Adipocyte (in vitro differentiated cells): ENCODE measurements at regions not wholly inside any gene's neighbourhood (a gene's known extent, or its start where the extent isn't known, plus 50 kb on each side); places are given as distances from the start of the nearest gene placed in this dataset.

Experiments
- DNase-seq: peaks from one replicate; pipeline ENCODE4 v3.0.0-alpha.2; 2015; ENCODE audit warnings: low read depth
- H3K27me3 ChIP-seq: replicated peaks from 2 replicates; pipeline ENCODE4 v1.7.0; 2013; ENCODE audit warnings: mild to moderate bottlenecking, low read length, moderate library complexity; ENCODE audit not compliant: control insufficient read depth, insufficient read depth
- H3K36me3 ChIP-seq: 2 replicates; pipeline ENCODE4 v1.7.0; 2013; ENCODE audit warnings: low read length, mild to moderate bottlenecking, moderate library complexity; ENCODE audit not compliant: control insufficient read depth, insufficient read depth, severe bottlenecking
- H3K4me1 ChIP-seq: 2 replicates; pipeline ENCODE4 v1.7.0; 2013; ENCODE audit warnings: mild to moderate bottlenecking, low read length, moderate library complexity; ENCODE audit not compliant: control insufficient read depth, insufficient read depth
- H3K4me3 ChIP-seq: 2 replicates; pipeline ENCODE4 v1.7.0; 2013; ENCODE audit warnings: mild to moderate bottlenecking, low read length, moderate library complexity
- H3K9ac ChIP-seq: 2 replicates; pipeline ENCODE4 v1.7.0; 2013; ENCODE audit warnings: mild to moderate bottlenecking, low read length, moderate library complexity
- H3K9me3 ChIP-seq: 2 replicates; pipeline ENCODE4 v1.7.0; 2013; ENCODE audit warnings: mild to moderate bottlenecking, low read length, moderate library complexity; ENCODE audit not compliant: control insufficient read depth

- no peaks in the 10 kb centered on the region for H3K36me3 ChIP-seq
- H3K4me3 ChIP-seq: no peak overlapping the region
- H3K4me1 ChIP-seq: no peaks in the 10 kb centered on the region
Measured at GRCh38 chr12:14187966-14188365, 177.5 kb upstream of the ATF7IP start.

GRCh38 chr12:14188744-14189143 is 176.7 kb upstream of the ATF7IP start:
- peaks cover 23% of the 10 kb centered on the region for H3K27me3 ChIP-seq
- no peaks in the 10 kb centered on the region for H3K36me3 ChIP-seq
- H3K9ac ChIP-seq: no peak overlapping the region
- no peak overlapping the region for H3K4me3 ChIP-seq
- H3K4me1 ChIP-seq: no peaks in the 10 kb centered on the region
- DNase-seq: no peak
- no peaks in the 10 kb centered on the region for H3K9me3 ChIP-seq

More at GRCh38 chr12:14187966-14188365, 177.5 kb upstream of the ATF7IP start:
- H3K9me3 ChIP-seq: no peaks in the 10 kb centered on the region
- no peak overlapping the region for H3K9ac ChIP-seq
- DNase-seq: no peak
- peaks cover 23% of the 10 kb centered on the region for H3K27me3 ChIP-seq

- Histone ChIP-seq H3K4me1 (no peaks in the 10 kb centered on the region), H3K4me3 (no peak overlapping the region), H3K9ac (no peak overlapping the region), H3K27me3 (peaks cover 24% of the 10 kb centered on the region), H3K9me3 (no peaks in the 10 kb centered on the region), H3K36me3 (no peaks in the 10 kb centered on the region)
- no peak for DNase-seq
Measured at GRCh38 chr12:14190694-14191093, 174.8 kb upstream of the ATF7IP start.

GRCh38 chr12:14191612-14192011 is 173.9 kb upstream of the ATF7IP start:
- Histone ChIP-seq H3K9ac (no peak overlapping the region), H3K4me1 (no peaks in the 10 kb centered on the region), H3K36me3 (no peaks in the 10 kb centered on the region), H3K9me3 (no peaks in the 10 kb centered on the region), H3K27me3 (peaks cover 26% of the 10 kb centered on the region), H3K4me3 (no peak overlapping the region)
- no peak for DNase-seq

GRCh38 chr12:14193639-14194038 is 171.8 kb upstream of the ATF7IP start:
- no peak for DNase-seq
- Histone ChIP-seq H3K4me1 (no peaks in the 10 kb centered on the region), H3K27me3 (peaks cover 10% of the 10 kb centered on the region), H3K9ac (no peak overlapping the region), H3K36me3 (no peaks in the 10 kb centered on the region), H3K4me3 (no peak overlapping the region), H3K9me3 (no peaks in the 10 kb centered on the region)

- no peak for DNase-seq
- Histone ChIP-seq H3K4me3 (no peak overlapping the region), H3K27me3 (peaks cover 3% of the 10 kb centered on the region), H3K4me1 (peaks cover 3% of the 10 kb centered on the region), H3K9ac (no peak overlapping the region), H3K36me3 (no peaks in the 10 kb centered on the region), H3K9me3 (no peaks in the 10 kb centered on the region)
Measured at GRCh38 chr12:14194572-14194971, 170.9 kb upstream of the ATF7IP start.

GRCh38 chr12:14199455-14200198 is 165.9 kb upstream of the ATF7IP start:
- H3K4me3 ChIP-seq: peak overlapping the region; percentile 24
- no peak for DNase-seq
- no peak overlapping the region for H3K9ac ChIP-seq

GRCh38 chr12:14200598-14200997 is 164.9 kb upstream of the ATF7IP start:
- Histone ChIP-seq H3K9me3 (no peaks in the 10 kb centered on the region), H3K27me3 (peaks cover 2% of the 10 kb centered on the region), H3K36me3 (no peaks in the 10 kb centered on the region), H3K9ac (no peak overlapping the region), H3K4me3 (no peak overlapping the region), H3K4me1 (peaks cover 10% of the 10 kb centered on the region)
- no peak for DNase-seq

More at GRCh38 chr12:14199455-14200198, 165.9 kb upstream of the ATF7IP start:
- Histone ChIP-seq H3K36me3 (no peaks in the 10 kb centered on the region), H3K4me1 (peaks cover 10% of the 10 kb centered on the region), H3K27me3 (peaks cover 3% of the 10 kb centered on the region), H3K9me3 (no peaks in the 10 kb centered on the region)

- Histone ChIP-seq H3K9me3 (no peaks in the 10 kb centered on the region), H3K4me3 (no peak overlapping the region), H3K9ac (no peak overlapping the region), H3K27me3 (no peaks in the 10 kb centered on the region), H3K4me1 (peaks cover 10% of the 10 kb centered on the region), H3K36me3 (no peaks in the 10 kb centered on the region)
- DNase-seq: no peak
Measured at GRCh38 chr12:14201291-14201690, 164.2 kb upstream of the ATF7IP start.

GRCh38 chr12:14207905-14208551 is 157.5 kb upstream of the ATF7IP start:
- H3K9ac ChIP-seq: no peak overlapping the region
- no peaks in the 10 kb centered on the region for H3K36me3 ChIP-seq
- H3K4me3 ChIP-seq: no peak overlapping the region
- H3K4me1 ChIP-seq: peaks cover 23% of the 10 kb centered on the region
- no peaks in the 10 kb centered on the region for H3K9me3 ChIP-seq
- no peaks in the 10 kb centered on the region for H3K27me3 ChIP-seq
- no peak for DNase-seq

GRCh38 chr12:14211947-14212387 is 153.5 kb upstream of the ATF7IP start:
- no peak overlapping the region for H3K9ac ChIP-seq
- H3K9me3 ChIP-seq: no peaks in the 10 kb centered on the region
- H3K4me3 ChIP-seq: no peak overlapping the region
- peaks cover 43% of the 10 kb centered on the region for H3K4me1 ChIP-seq
- no peaks in the 10 kb centered on the region for H3K27me3 ChIP-seq
- H3K36me3 ChIP-seq: no peaks in the 10 kb centered on the region
- no peak for DNase-seq
